GM23338 (cell line): ENCODE measurements at regions not wholly inside any gene's neighbourhood (a gene's known extent, or its start where the extent isn't known, plus 50 kb on each side); places are given as distances from the start of the nearest gene placed in this dataset.

ENCODE experiments used
- ATAC-seq: fragments of 200-7000 bp; cut with Tn5 transposase; 3 replicates; pipeline ENCODE4 v1.9.1; 2020
- DNase-seq: peaks from one replicate; pipeline ENCODE4 v3.0.0-alpha.2; 2015; ENCODE audit warnings: low spot score
- H2AFZ ChIP-seq: fragments of 200-600 bp; sonication (generic); 2 replicates; pipeline ENCODE4 v1.8.0; 2016; ENCODE audit warnings: antibody characterized with exemption, mild to moderate bottlenecking, moderate library complexity
- H3F3A ChIP-seq: fragments of 200-600 bp; sonication (generic); replicated peaks from 2 replicates; pipeline ENCODE4 v1.8.0; 2017; ENCODE audit warnings: antibody characterized with exemption, mixed run types, low read depth
- H3K27ac ChIP-seq: fragments of 200-600 bp; sonication (generic); 2 replicates; pipeline ENCODE4 v1.6.1; 2016; ENCODE audit warnings: low read depth
- H3K27me3 ChIP-seq: fragments of 200-600 bp; sonication (generic); 2 replicates; pipeline ENCODE4 v1.8.0; 2016; ENCODE audit warnings: mild to moderate bottlenecking, mixed run types, moderate library complexity; ENCODE audit not compliant: insufficient read depth
- H3K36me3 ChIP-seq: fragments of 200-600 bp; sonication (generic); 2 replicates; pipeline ENCODE4 v1.8.0; 2016; ENCODE audit warnings: mild to moderate bottlenecking; ENCODE audit not compliant: insufficient read depth
- H3K4me1 ChIP-seq: fragments of 200-600 bp; sonication (generic); 2 replicates; pipeline ENCODE4 v1.8.0; 2016; ENCODE audit warnings: mild to moderate bottlenecking, moderate library complexity; ENCODE audit not compliant: insufficient read depth
- H3K4me2 ChIP-seq: fragments of 200-600 bp; sonication (generic); 2 replicates; pipeline ENCODE4 v1.7.1; 2017; ENCODE audit warnings: mixed run types
- H3K4me3 ChIP-seq: fragments of 200-600 bp; sonication (generic); 2 replicates; pipeline ENCODE4 v1.6.1; 2016; ENCODE audit warnings: mixed run types
- H3K79me2 ChIP-seq: fragments of 200-600 bp; sonication (generic); replicated peaks from 2 replicates; pipeline ENCODE4 v1.8.0; 2017; ENCODE audit warnings: mild to moderate bottlenecking; ENCODE audit not compliant: insufficient read depth
- H3K9me2 ChIP-seq: fragments of 200-600 bp; sonication (generic); 2 replicates; pipeline ENCODE4 v1.8.0; 2017; ENCODE audit not compliant: insufficient read depth
- H4K20me1 ChIP-seq: fragments of 200-600 bp; sonication (generic); replicated peaks from 2 replicates; pipeline ENCODE4 v1.8.0; 2017; ENCODE audit warnings: mild to moderate bottlenecking; ENCODE audit not compliant: insufficient read depth
- H3K27ac Mint-ChIP-seq: 2 replicates; pipeline ENCODE4 v1.8.0; 2020; ENCODE audit warnings: inconsistent platforms, mild to moderate bottlenecking, moderate library complexity, mixed read lengths
- H3K27me3 Mint-ChIP-seq: 3 replicates; pipeline ENCODE4 v1.8.0; 2022; ENCODE audit warnings: low read depth, mild to moderate bottlenecking, moderate library complexity, mixed read lengths, inconsistent platforms; ENCODE audit not compliant: insufficient read depth, poor library complexity
- H3K36me3 Mint-ChIP-seq: 3 replicates; pipeline ENCODE4 v1.8.0; 2021; ENCODE audit warnings: low read depth, mild to moderate bottlenecking, inconsistent platforms, moderate library complexity, mixed read lengths
- H3K4me1 Mint-ChIP-seq: 3 replicates; pipeline ENCODE4 v1.8.0; 2020; ENCODE audit warnings: mild to moderate bottlenecking, inconsistent platforms, mixed read lengths
- H3K4me3 Mint-ChIP-seq: 3 replicates; pipeline ENCODE4 v1.8.0; 2021; ENCODE audit warnings: moderate library complexity, mild to moderate bottlenecking, inconsistent platforms, mixed read lengths
- H3K9me3 Mint-ChIP-seq: 3 replicates; pipeline ENCODE4 v1.8.0; 2020; ENCODE audit warnings: moderate library complexity, mild to moderate bottlenecking, inconsistent platforms, mixed read lengths
- EZH2phosphoT487 ChIP-seq: fragments of 200-600 bp; sonication (generic); IDR thresholded peaks from one replicate; pipeline ENCODE4 v1.8.1; 2018; ENCODE audit warnings: antibody characterized with exemption; ENCODE audit not compliant: unreplicated experiment
- REST ChIP-seq: IDR thresholded peaks from one replicate; pipeline ENCODE4 v1.6.1; 2018; ENCODE audit warnings: antibody characterized with exemption; ENCODE audit not compliant: unreplicated experiment
- ZNF114 ChIP-seq: fragments of 250-450 bp; sonication (Bioruptor Pico); IDR thresholded peaks from 2 replicates; pipeline ENCODE4 v1.5.0; 2020; ENCODE audit warnings: mild to moderate bottlenecking, moderate library complexity
- ZNF331 ChIP-seq: fragments of 250-450 bp; sonication (Bioruptor Pico); IDR thresholded peaks from 2 replicates; pipeline ENCODE4 v1.5.0; 2020; ENCODE audit warnings: low read depth, mild to moderate bottlenecking, moderate library complexity
- ZNF462 ChIP-seq: fragments of 250-450 bp; sonication (Bioruptor Pico); IDR thresholded peaks from 2 replicates; pipeline ENCODE4 v1.5.0; 2020; ENCODE audit warnings: mild to moderate bottlenecking, moderate library complexity

GRCh38 chr6:917939-918338 lies 225.0 kb upstream of the EXOC2 start (continued):
- TF ChIP-seq ZNF462 (CRISPR knock-in tag): no peak
- no peak for TF ChIP-seq ZNF331 (CRISPR knock-in tag)
- TF ChIP-seq EZH2phosphoT487: no peak

GRCh38 chr6:917296-917695 lies 224.4 kb upstream of the EXOC2 start:
- H3K4me1 ChIP-seq: peaks cover 5% of the 10 kb centered on the region; the same call in 1 of the 2 replicates
- no peak overlapping the region for H3K4me3 ChIP-seq
- H3K79me2 ChIP-seq: no peaks in the 10 kb centered on the region
- ATAC-seq (no peak), DNase-seq (no peak)
- H3K27ac Mint-ChIP-seq: no peak overlapping the region
- no peaks in the 10 kb centered on the region for H4K20me1 ChIP-seq
- no peak overlapping the region for H3K4me3 Mint-ChIP-seq
- H3K36me3 ChIP-seq: no peaks in the 10 kb centered on the region; the same call in 1 of the 2 replicates
- H2AFZ ChIP-seq: no peak overlapping the region
- peaks cover 5% of the 10 kb centered on the region; the same call in 2 of the 3 replicates for H3K4me1 Mint-ChIP-seq
- peaks cover 33% of the 10 kb centered on the region for H3K36me3 Mint-ChIP-seq
- no peak overlapping the region for H3K4me2 ChIP-seq
- no peaks in the 10 kb centered on the region for H3K27me3 ChIP-seq
- H3F3A ChIP-seq: no peaks in the 10 kb centered on the region
- H3K9me2 ChIP-seq: no peaks in the 10 kb centered on the region
- no peak overlapping the region for H3K27ac ChIP-seq
- peaks cover 67% of the 10 kb centered on the region for H3K9me3 Mint-ChIP-seq
- peaks cover 5% of the 10 kb centered on the region for H3K27me3 Mint-ChIP-seq
- TF ChIP-seq ZNF462 (CRISPR knock-in tag) (no peak), ZNF114 (CRISPR knock-in tag) (no peak), REST (no peak)
